Activated CD8-positive, alpha-beta memory T cell treated with anti-CD3 and anti-CD28 coated beads, Interleukin-2, amount 50 U/mL, for 4 hours (primary cell): ENCODE measurements at regions not wholly inside any gene's neighbourhood (a gene's known extent, or its start where the extent isn't known, plus 50 kb on each side); places are given as distances from the start of the nearest gene placed in this dataset.

Source experiments
- DNase-seq: peaks from one replicate; pipeline ENCODE4 v3.0.0-alpha.2; 2020

GRCh38 chr6:137737836-137738596, 129.0 kb upstream of the TNFAIP3 start:
- no peak for DNase-seq

GRCh38 chr6:137738931-137739504, 128.0 kb upstream of the TNFAIP3 start:
- DNase-seq: no peak

GRCh38 chr6:137739544-137739943, 127.5 kb upstream of the TNFAIP3 start:
- DNase-seq: no peak

- no peak for DNase-seq
Observed at GRCh38 chr6:137740091-137740755, 126.8 kb upstream of the TNFAIP3 start.

GRCh38 chr6:137740967-137741761, 125.9 kb upstream of the TNFAIP3 start:
- no peak for DNase-seq

GRCh38 chr6:137743493-137743892, 123.6 kb upstream of the TNFAIP3 start:
- no peak for DNase-seq

- no peak for DNase-seq
Observed at GRCh38 chr6:137744877-137745276, 122.2 kb upstream of the TNFAIP3 start.

GRCh38 chr6:137745321-137745720, 121.7 kb upstream of the TNFAIP3 start:
- DNase-seq: no peak

- DNase-seq: no peak
Observed at GRCh38 chr6:137746264-137746663, 120.8 kb upstream of the TNFAIP3 start.

GRCh38 chr6:137749696-137750211, 117.3 kb upstream of the TNFAIP3 start:
- DNase-seq: no peak

- DNase-seq: no peak
Observed at GRCh38 chr6:137750297-137750696, 116.8 kb upstream of the TNFAIP3 start.

- DNase-seq: no peak
Observed at GRCh38 chr6:137751768-137752560, 115.1 kb upstream of the TNFAIP3 start.

GRCh38 chr6:137754366-137754765, 112.7 kb upstream of the TNFAIP3 start:
- DNase-seq: no peak

GRCh38 chr6:137754866-137755265, 112.2 kb upstream of the TNFAIP3 start:
- no peak for DNase-seq

- DNase-seq: no peak
Observed at GRCh38 chr6:137755284-137755683, 111.8 kb upstream of the TNFAIP3 start.

GRCh38 chr6:137756788-137757187, 110.3 kb upstream of the TNFAIP3 start:
- no peak for DNase-seq

- DNase-seq: no peak
Observed at GRCh38 chr6:137758661-137759060, 108.4 kb upstream of the TNFAIP3 start.

GRCh38 chr6:137759624-137760023, 107.4 kb upstream of the TNFAIP3 start:
- DNase-seq: no peak

GRCh38 chr6:137761072-137761471, 106.0 kb upstream of the TNFAIP3 start:
- no peak for DNase-seq

- no peak for DNase-seq
Observed at GRCh38 chr6:137761487-137761886, 105.6 kb upstream of the TNFAIP3 start.

- DNase-seq: no peak
Observed at GRCh38 chr6:137762168-137763090, 104.6 kb upstream of the TNFAIP3 start.
